ENCODE measurements at regions not wholly inside any gene's neighbourhood (a gene's known extent, or its start where the extent isn't known, plus 50 kb on each side); places are given as distances from the start of the nearest gene placed in this dataset.

DNA sequence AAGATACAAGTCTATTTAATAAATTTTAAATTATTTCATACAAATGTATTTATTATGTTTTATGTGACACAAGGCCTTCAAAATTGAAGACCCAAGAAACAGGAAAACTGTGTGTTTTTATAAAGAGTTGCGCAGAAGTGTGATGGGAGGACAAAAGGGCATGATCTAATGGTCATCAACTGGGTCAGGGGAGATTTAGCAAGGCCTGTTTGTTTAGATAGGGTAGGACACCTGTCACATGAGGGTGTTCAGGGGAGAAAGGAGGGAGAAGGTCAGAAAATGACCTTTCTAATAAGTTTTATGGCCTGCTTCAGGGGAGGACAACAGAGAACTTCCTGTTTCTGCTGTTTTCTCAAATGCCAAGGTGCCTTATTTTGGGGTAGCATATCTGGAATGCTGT, 528.8 kb downstream of the STK39 start:
- TF ChIP-seq, protein P1, sequence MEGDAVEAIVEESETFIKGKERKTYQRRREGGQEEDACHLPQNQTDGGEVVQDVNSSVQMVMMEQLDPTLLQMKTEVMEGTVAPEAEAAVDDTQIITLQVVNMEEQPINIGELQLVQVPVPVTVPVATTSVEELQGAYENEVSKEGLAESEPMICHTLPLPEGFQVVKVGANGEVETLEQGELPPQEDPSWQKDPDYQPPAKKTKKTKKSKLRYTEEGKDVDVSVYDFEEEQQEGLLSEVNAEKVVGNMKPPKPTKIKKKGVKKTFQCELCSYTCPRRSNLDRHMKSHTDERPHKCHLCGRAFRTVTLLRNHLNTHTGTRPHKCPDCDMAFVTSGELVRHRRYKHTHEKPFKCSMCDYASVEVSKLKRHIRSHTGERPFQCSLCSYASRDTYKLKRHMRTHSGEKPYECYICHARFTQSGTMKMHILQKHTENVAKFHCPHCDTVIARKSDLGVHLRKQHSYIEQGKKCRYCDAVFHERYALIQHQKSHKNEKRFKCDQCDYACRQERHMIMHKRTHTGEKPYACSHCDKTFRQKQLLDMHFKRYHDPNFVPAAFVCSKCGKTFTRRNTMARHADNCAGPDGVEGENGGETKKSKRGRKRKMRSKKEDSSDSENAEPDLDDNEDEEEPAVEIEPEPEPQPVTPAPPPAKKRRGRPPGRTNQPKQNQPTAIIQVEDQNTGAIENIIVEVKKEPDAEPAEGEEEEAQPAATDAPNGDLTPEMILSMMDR (IDR thresholded peaks at IDR 0.05; ENCODE audit: low read length): no peak
- TF ChIP-seq EZH2 (optimal IDR thresholded peaks at IDR 0.05; ENCODE audit: low read depth, low read length): no peak

Data from MM.1S (cell line).